GM21526 (cell line): ENCODE measurements at regions not wholly inside any gene's neighbourhood (a gene's known extent, or its start where the extent isn't known, plus 50 kb on each side); places are given as distances from the start of the nearest gene placed in this dataset.
"Not testable (repeated sequence)": the region's sequence is repeated elsewhere in the genome, so short reads cannot be mapped to it uniquely, and the experiment has no call there.

ENCODE experiments used
- ATAC-seq: cut with Tn5 transposase; IDR thresholded peaks from one replicate; pipeline ENCODE4 v1.9.1; 2021; ENCODE audit warnings: moderate library complexity; ENCODE audit not compliant: unreplicated experiment, low FRiP score

- ATAC-seq, result no peak
Measured at GRCh38 chr12:128004383-128004938, 262.5 kb upstream of the TMEM132C start.

- no peak for ATAC-seq
Measured at GRCh38 chr12:128007250-128007649, 259.7 kb upstream of the TMEM132C start.

GRCh38 chr12:128008341-128008740 is 258.6 kb upstream of the TMEM132C start:
- ATAC-seq, result no peak

- no peak for ATAC-seq
Measured at GRCh38 chr12:128009108-128009507, 257.9 kb upstream of the TMEM132C start.

GRCh38 chr12:128012110-128012509 is 254.9 kb upstream of the TMEM132C start:
- no peak for ATAC-seq

- no peak for ATAC-seq
Measured at GRCh38 chr12:128015276-128015675, 251.7 kb upstream of the TMEM132C start.

GRCh38 chr12:128018067-128018466 is 248.9 kb upstream of the TMEM132C start:
- no peak for ATAC-seq

GRCh38 chr12:128019996-128020544 is 246.9 kb upstream of the TMEM132C start:
- ATAC-seq, result no peak

- no peak for ATAC-seq
Measured at GRCh38 chr12:128021561-128021960, 245.4 kb upstream of the TMEM132C start.

GRCh38 chr12:128025589-128026245 is 241.3 kb upstream of the TMEM132C start:
- ATAC-seq, result no peak

GRCh38 chr12:128026696-128027574 is 240.0 kb upstream of the TMEM132C start:
- ATAC-seq, result no peak

- no peak for ATAC-seq
Measured at GRCh38 chr12:128033473-128033872, 233.5 kb upstream of the TMEM132C start.

- no peak for ATAC-seq
Measured at GRCh38 chr12:128040971-128041370, 226.0 kb upstream of the TMEM132C start.

GRCh38 chr12:128042283-128042682 is 224.7 kb upstream of the TMEM132C start:
- not testable (repeated sequence) for ATAC-seq

- ATAC-seq, result no peak
Measured at GRCh38 chr12:128042825-128043224, 224.1 kb upstream of the TMEM132C start.

GRCh38 chr12:128043317-128043716 is 223.7 kb upstream of the TMEM132C start:
- no peak for ATAC-seq

GRCh38 chr12:128047266-128048060 is 219.5 kb upstream of the TMEM132C start:
- no peak for ATAC-seq

GRCh38 chr12:128052331-128052730 is 214.6 kb upstream of the TMEM132C start:
- ATAC-seq, result no peak

- ATAC-seq, result no peak
Measured at GRCh38 chr12:128052777-128053176, 214.2 kb upstream of the TMEM132C start.

GRCh38 chr12:128055567-128055966 is 211.4 kb upstream of the TMEM132C start:
- no peak for ATAC-seq
